ENCODE measurements at regions not wholly inside any gene's neighbourhood (a gene's known extent, or its start where the extent isn't known, plus 50 kb on each side); places are given as distances from the start of the nearest gene placed in this dataset.

- H3K27ac Mint-ChIP-seq = no peak overlapping the region
- H3K4me3 Mint-ChIP-seq = no peak overlapping the region
These were observed 176.8 kb downstream of the TUSC7 start for GRCh38 chr3:116886202-116886893.

GRCh38 chr3:116896116-116896515 is 186.5 kb downstream of the TUSC7 start:
- Mint-ChIP-seq H3K27me3 (no peaks in the 10 kb centered on the region), H3K9me3 (no peaks in the 10 kb centered on the region), H3K36me3 (no peaks in the 10 kb centered on the region), H3K4me1 (no peaks in the 10 kb centered on the region), H3K27ac (no peak overlapping the region), H3K4me3 (no peak overlapping the region)

More at GRCh38 chr3:116886202-116886893, 176.8 kb downstream of the TUSC7 start:
- no peaks in the 10 kb centered on the region for H3K9me3 Mint-ChIP-seq
- H3K36me3 Mint-ChIP-seq = no peaks in the 10 kb centered on the region
- H3K4me1 Mint-ChIP-seq = no peaks in the 10 kb centered on the region
- H3K27me3 Mint-ChIP-seq = no peaks in the 10 kb centered on the region

- Mint-ChIP-seq H3K36me3 (no peaks in the 10 kb centered on the region), H3K4me1 (no peaks in the 10 kb centered on the region), H3K4me3 (no peak overlapping the region), H3K27me3 (no peaks in the 10 kb centered on the region), H3K27ac (no peak overlapping the region), H3K9me3 (no peaks in the 10 kb centered on the region)
These were observed 187.8 kb downstream of the TUSC7 start for GRCh38 chr3:116897382-116897781.

DNA sequence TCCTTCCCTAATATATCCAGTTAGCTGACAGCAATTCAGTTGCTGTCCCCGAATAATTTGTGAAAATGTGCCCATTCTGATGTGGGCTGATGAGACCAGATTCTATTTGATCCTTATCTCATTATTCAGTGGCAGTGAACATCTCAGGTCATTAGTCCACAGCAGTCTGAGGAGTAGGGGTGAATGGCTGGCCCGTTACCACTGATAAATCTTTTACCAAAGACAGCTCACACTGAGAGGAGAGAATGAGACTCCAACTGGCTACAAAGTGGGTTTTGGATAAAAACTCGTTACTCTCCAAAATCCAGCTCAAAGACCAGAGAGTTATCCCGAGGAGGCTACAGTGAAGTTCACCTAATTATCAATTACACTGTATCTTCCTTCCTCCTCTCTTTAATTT is 189.7 kb downstream of the TUSC7 start:
- Mint-ChIP-seq H3K36me3 (no peaks in the 10 kb centered on the region), H3K4me3 (no peak overlapping the region), H3K4me1 (no peaks in the 10 kb centered on the region), H3K27me3 (no peaks in the 10 kb centered on the region), H3K9me3 (no peaks in the 10 kb centered on the region), H3K27ac (no peak overlapping the region)

- no peaks in the 10 kb centered on the region for H3K9me3 Mint-ChIP-seq
- no peak overlapping the region for H3K4me3 Mint-ChIP-seq
- no peak overlapping the region for H3K27ac Mint-ChIP-seq
- no peaks in the 10 kb centered on the region for H3K4me1 Mint-ChIP-seq
- H3K27me3 Mint-ChIP-seq = no peaks in the 10 kb centered on the region
- no peaks in the 10 kb centered on the region for H3K36me3 Mint-ChIP-seq
These were observed 195.8 kb downstream of the TUSC7 start for GRCh38 chr3:116905334-116905733.

DNA sequence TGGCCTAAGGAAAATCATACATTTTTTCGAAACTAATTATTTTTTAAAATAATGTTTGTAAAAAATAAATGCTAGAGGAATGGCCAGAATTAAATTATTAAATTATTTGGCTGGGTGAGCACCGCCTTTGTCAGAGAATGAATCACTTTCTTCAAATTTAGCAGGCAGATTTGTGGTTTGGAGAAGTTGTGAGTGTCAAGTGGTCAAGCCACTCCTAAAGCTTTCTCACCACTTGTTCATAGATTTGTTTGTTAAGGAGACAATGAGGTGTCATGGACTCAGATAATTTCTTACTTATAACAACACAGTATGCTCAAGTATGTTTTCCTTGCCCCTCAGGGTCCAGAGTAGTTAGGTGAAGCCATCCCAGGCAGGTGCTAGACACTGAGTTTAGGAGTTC is 196.2 kb downstream of the TUSC7 start:
- Mint-ChIP-seq H3K4me3 (no peak overlapping the region), H3K4me1 (no peaks in the 10 kb centered on the region), H3K27ac (no peak overlapping the region), H3K27me3 (no peaks in the 10 kb centered on the region), H3K36me3 (no peaks in the 10 kb centered on the region), H3K9me3 (no peaks in the 10 kb centered on the region)

DNA sequence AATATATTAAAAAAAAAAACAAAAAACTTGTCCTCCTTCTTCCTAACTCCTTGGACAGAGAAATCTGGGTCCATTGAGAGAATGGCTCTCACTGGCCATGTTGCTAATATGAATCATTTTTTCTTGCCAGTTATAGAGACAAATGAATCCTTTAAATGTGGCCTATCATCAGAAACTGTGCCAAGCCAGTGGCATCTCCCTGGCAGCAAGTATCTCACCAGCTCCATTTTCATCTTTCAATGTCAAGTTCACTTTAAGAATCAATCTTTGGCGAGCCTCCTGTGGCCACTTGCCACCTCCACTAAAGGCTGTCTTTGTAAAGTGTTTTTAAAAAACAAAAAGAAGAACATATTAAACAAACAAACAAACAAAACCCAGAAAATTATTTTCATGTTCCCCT is 202.5 kb downstream of the TUSC7 start:
- Mint-ChIP-seq H3K4me3 (no peak overlapping the region), H3K9me3 (peaks cover 17% of the 10 kb centered on the region), H3K36me3 (no peaks in the 10 kb centered on the region), H3K27ac (no peak overlapping the region), H3K4me1 (no peaks in the 10 kb centered on the region), H3K27me3 (no peaks in the 10 kb centered on the region)

GRCh38 chr3:116914004-116914403 is 204.4 kb downstream of the TUSC7 start:
- Mint-ChIP-seq H3K9me3 (peaks cover 17% of the 10 kb centered on the region), H3K4me3 (no peak overlapping the region), H3K36me3 (no peaks in the 10 kb centered on the region), H3K27ac (no peak overlapping the region), H3K4me1 (no peaks in the 10 kb centered on the region), H3K27me3 (no peaks in the 10 kb centered on the region)

DNA sequence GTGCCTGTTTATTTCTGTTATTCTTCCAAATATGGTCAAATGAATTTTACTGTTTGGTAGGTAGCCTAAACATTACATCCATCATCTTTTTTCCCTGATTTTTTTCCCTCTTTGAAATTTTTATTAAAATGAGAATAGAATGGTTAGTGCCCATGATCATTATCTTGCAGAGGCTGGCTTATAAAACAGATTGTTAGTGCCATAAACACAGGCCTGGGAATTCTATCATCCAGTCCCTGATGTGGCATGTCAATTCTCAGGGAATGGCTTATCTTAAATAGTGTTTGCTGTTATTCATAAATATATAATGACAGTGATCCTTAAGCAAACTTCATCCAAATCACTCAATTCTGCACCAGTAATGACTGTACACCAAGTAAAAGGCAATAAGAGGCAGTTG is 207.3 kb downstream of the TUSC7 start:
- H3K4me1 Mint-ChIP-seq = no peaks in the 10 kb centered on the region
- H3K27me3 Mint-ChIP-seq = no peaks in the 10 kb centered on the region
- H3K9me3 Mint-ChIP-seq = peaks cover 15% of the 10 kb centered on the region
- H3K36me3 Mint-ChIP-seq = no peaks in the 10 kb centered on the region
- H3K4me3 Mint-ChIP-seq = no peak overlapping the region
- no peak overlapping the region for H3K27ac Mint-ChIP-seq

DNA sequence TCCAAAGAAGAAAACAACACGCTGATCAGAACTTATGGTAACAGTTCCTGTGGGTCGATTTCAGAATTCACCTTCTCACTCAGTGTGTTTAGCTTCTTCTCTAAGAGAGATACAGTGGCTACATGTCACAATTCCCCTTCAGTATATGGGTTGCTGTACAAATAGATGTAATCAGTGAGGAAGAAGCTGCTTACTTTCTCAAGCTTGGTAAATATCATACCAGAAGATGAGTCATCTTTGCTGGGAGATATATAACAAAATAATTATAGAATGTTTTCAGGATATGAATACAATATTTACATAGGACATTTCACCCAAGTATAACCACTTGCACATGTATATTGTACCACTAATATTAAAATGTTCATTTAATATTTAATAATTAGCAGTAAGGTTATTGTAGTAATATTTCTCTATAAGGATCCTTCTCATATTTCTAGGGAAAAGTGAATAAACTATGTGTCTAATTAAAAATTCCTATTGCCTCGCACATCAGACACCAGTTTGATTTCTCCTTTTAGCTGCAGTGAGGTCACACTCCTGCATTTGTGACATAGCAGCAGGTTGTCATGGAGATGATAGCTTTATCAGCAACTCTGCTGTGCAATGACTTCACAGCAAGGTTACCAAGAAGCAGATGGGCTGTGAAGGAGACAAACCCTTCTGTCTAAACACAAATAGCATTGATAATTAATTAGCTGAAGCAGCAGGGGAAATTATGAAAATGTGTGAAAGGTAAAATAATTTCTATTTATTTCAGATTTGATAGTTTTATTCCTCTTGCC is 211.4 kb downstream of the TUSC7 start:
- Mint-ChIP-seq H3K9me3 (peaks cover 18% of the 10 kb centered on the region), H3K4me3 (no peak overlapping the region), H3K4me1 (no peaks in the 10 kb centered on the region), H3K36me3 (no peaks in the 10 kb centered on the region), H3K27ac (no peak overlapping the region), H3K27me3 (no peaks in the 10 kb centered on the region)

GRCh38 chr3:116927918-116928317 is 218.3 kb downstream of the TUSC7 start:
- no peak overlapping the region for H3K4me3 Mint-ChIP-seq
- H3K4me1 Mint-ChIP-seq = no peaks in the 10 kb centered on the region
- peaks cover 11% of the 10 kb centered on the region for H3K9me3 Mint-ChIP-seq
- no peak overlapping the region for H3K27ac Mint-ChIP-seq
- H3K27me3 Mint-ChIP-seq = no peaks in the 10 kb centered on the region
- no peaks in the 10 kb centered on the region for H3K36me3 Mint-ChIP-seq

- H3K36me3 Mint-ChIP-seq = no peaks in the 10 kb centered on the region
- no peaks in the 10 kb centered on the region for H3K27me3 Mint-ChIP-seq
- no peak overlapping the region for H3K27ac Mint-ChIP-seq
- no peak overlapping the region for H3K4me3 Mint-ChIP-seq
- H3K9me3 Mint-ChIP-seq = peaks cover 11% of the 10 kb centered on the region
- no peaks in the 10 kb centered on the region for H3K4me1 Mint-ChIP-seq
These were observed 220.1 kb downstream of the TUSC7 start for GRCh38 chr3:116929505-116930222.

GRCh38 chr3:116930786-116931185 is 221.2 kb downstream of the TUSC7 start:
- no peaks in the 10 kb centered on the region for H3K27me3 Mint-ChIP-seq
- no peak overlapping the region for H3K27ac Mint-ChIP-seq
- peaks cover 5% of the 10 kb centered on the region for H3K9me3 Mint-ChIP-seq
- no peaks in the 10 kb centered on the region for H3K4me1 Mint-ChIP-seq
- no peaks in the 10 kb centered on the region for H3K36me3 Mint-ChIP-seq
- no peak overlapping the region for H3K4me3 Mint-ChIP-seq

- H3K4me1 Mint-ChIP-seq = no peaks in the 10 kb centered on the region
- H3K9me3 Mint-ChIP-seq = peaks cover 6% of the 10 kb centered on the region
These were observed 229.5 kb downstream of the TUSC7 start for GRCh38 chr3:116939091-116939490.

GRCh38 chr3:116939550-116939949 is 230.0 kb downstream of the TUSC7 start:
- H3K4me3 Mint-ChIP-seq = no peak overlapping the region
- peaks cover 6% of the 10 kb centered on the region for H3K9me3 Mint-ChIP-seq
- H3K27ac Mint-ChIP-seq = no peak overlapping the region
- H3K27me3 Mint-ChIP-seq = no peaks in the 10 kb centered on the region
- no peaks in the 10 kb centered on the region for H3K36me3 Mint-ChIP-seq
- no peaks in the 10 kb centered on the region for H3K4me1 Mint-ChIP-seq

More at GRCh38 chr3:116939091-116939490, 229.5 kb downstream of the TUSC7 start:
- Mint-ChIP-seq H3K36me3 (no peaks in the 10 kb centered on the region), H3K4me3 (no peak overlapping the region), H3K27ac (no peak overlapping the region), H3K27me3 (no peaks in the 10 kb centered on the region)

- Mint-ChIP-seq H3K27me3 (no peaks in the 10 kb centered on the region), H3K36me3 (no peaks in the 10 kb centered on the region), H3K9me3 (peaks cover 6% of the 10 kb centered on the region), H3K4me1 (no peaks in the 10 kb centered on the region), H3K27ac (no peak overlapping the region), H3K4me3 (no peak overlapping the region)
These were observed 231.1 kb downstream of the TUSC7 start for GRCh38 chr3:116940719-116941118.
